Activated T-helper 17 cell treated with anti-CD3 and anti-CD28 coated beads, Interleukin-2, amount 50 U/mL, for 72 hours (primary cell): ENCODE measurements at regions not wholly inside any gene's neighbourhood (a gene's known extent, or its start where the extent isn't known, plus 50 kb on each side); places are given as distances from the start of the nearest gene placed in this dataset.

Experiments used
- ATAC-seq: fragments of 150-1000 bp; cut with Tn5 transposase; replicated peaks from 2 replicates; pipeline ENCODE4 v1.10.0; 2021; ENCODE audit warnings: mild to moderate bottlenecking, moderate library complexity
- H3K27ac Mint-ChIP-seq: one replicate; pipeline ENCODE4 v1.8.0; 2022; ENCODE audit warnings: mixed read lengths
- H3K27me3 Mint-ChIP-seq: one replicate; pipeline ENCODE4 v1.8.0; 2022; ENCODE audit warnings: mixed read lengths
- H3K36me3 Mint-ChIP-seq: one replicate; pipeline ENCODE4 v1.8.0; 2022; ENCODE audit warnings: low read depth, mild to moderate bottlenecking, mixed read lengths
- H3K4me1 Mint-ChIP-seq: one replicate; pipeline ENCODE4 v1.8.0; 2022; ENCODE audit warnings: mixed read lengths
- H3K4me3 Mint-ChIP-seq: one replicate; pipeline ENCODE4 v1.8.0; 2022; ENCODE audit warnings: mild to moderate bottlenecking, mixed read lengths
- H3K9me3 Mint-ChIP-seq: one replicate; pipeline ENCODE4 v1.8.0; 2022; ENCODE audit warnings: mixed read lengths

GRCh38 chr2:51387235-51387634 is 355.3 kb upstream of the NRXN1 start:
- no peak overlapping the region for H3K27ac Mint-ChIP-seq
- ATAC-seq, result no peak
- H3K27me3 Mint-ChIP-seq, result no peaks in the 10 kb centered on the region
- H3K4me1 Mint-ChIP-seq, result no peaks in the 10 kb centered on the region
- no peak overlapping the region for H3K4me3 Mint-ChIP-seq
- H3K36me3 Mint-ChIP-seq, result no peaks in the 10 kb centered on the region
- H3K9me3 Mint-ChIP-seq, result peaks cover 16% of the 10 kb centered on the region

GRCh38 chr2:51379997-51380396 is 348.1 kb upstream of the NRXN1 start:
- Mint-ChIP-seq H3K27me3 (no peaks in the 10 kb centered on the region), H3K4me3 (no peak overlapping the region), H3K9me3 (peaks cover 4% of the 10 kb centered on the region), H3K4me1 (no peaks in the 10 kb centered on the region), H3K36me3 (no peaks in the 10 kb centered on the region), H3K27ac (no peak overlapping the region)
- ATAC-seq, result no peak

GRCh38 chr2:51368250-51368649 is 336.3 kb upstream of the NRXN1 start:
- H3K9me3 Mint-ChIP-seq, result peaks cover 5% of the 10 kb centered on the region
- no peaks in the 10 kb centered on the region for H3K4me1 Mint-ChIP-seq
- no peak overlapping the region for H3K27ac Mint-ChIP-seq
- no peak for ATAC-seq
- no peaks in the 10 kb centered on the region for H3K36me3 Mint-ChIP-seq
- no peaks in the 10 kb centered on the region for H3K27me3 Mint-ChIP-seq
- H3K4me3 Mint-ChIP-seq, result no peak overlapping the region

- H3K27ac Mint-ChIP-seq, result no peak overlapping the region
- H3K9me3 Mint-ChIP-seq, result peaks cover 4% of the 10 kb centered on the region
- ATAC-seq, result no peak
- H3K4me1 Mint-ChIP-seq, result no peaks in the 10 kb centered on the region
- no peaks in the 10 kb centered on the region for H3K36me3 Mint-ChIP-seq
- no peak overlapping the region for H3K4me3 Mint-ChIP-seq
- H3K27me3 Mint-ChIP-seq, result no peaks in the 10 kb centered on the region
Measured at GRCh38 chr2:51350100-51350499, 318.2 kb upstream of the NRXN1 start.

GRCh38 chr2:51344886-51345285 is 313.0 kb upstream of the NRXN1 start:
- H3K4me3 Mint-ChIP-seq, result no peak overlapping the region
- no peaks in the 10 kb centered on the region for H3K27me3 Mint-ChIP-seq
- peaks cover 7% of the 10 kb centered on the region for H3K9me3 Mint-ChIP-seq
- H3K36me3 Mint-ChIP-seq, result no peaks in the 10 kb centered on the region
- no peaks in the 10 kb centered on the region for H3K4me1 Mint-ChIP-seq
- ATAC-seq, result no peak
- H3K27ac Mint-ChIP-seq, result no peak overlapping the region

GRCh38 chr2:51335087-51336058 is 303.4 kb upstream of the NRXN1 start:
- H3K27ac Mint-ChIP-seq, result no peak overlapping the region
- H3K36me3 Mint-ChIP-seq, result no peaks in the 10 kb centered on the region
- no peaks in the 10 kb centered on the region for H3K4me1 Mint-ChIP-seq
- H3K9me3 Mint-ChIP-seq, result peaks cover 9% of the 10 kb centered on the region
- no peak overlapping the region for H3K4me3 Mint-ChIP-seq
- no peak for ATAC-seq
- H3K27me3 Mint-ChIP-seq, result no peaks in the 10 kb centered on the region

- no peak overlapping the region for H3K27ac Mint-ChIP-seq
- H3K4me3 Mint-ChIP-seq, result no peak overlapping the region
- H3K4me1 Mint-ChIP-seq, result no peaks in the 10 kb centered on the region
- peaks cover 13% of the 10 kb centered on the region for H3K9me3 Mint-ChIP-seq
- no peaks in the 10 kb centered on the region for H3K27me3 Mint-ChIP-seq
- ATAC-seq, result no peak
- H3K36me3 Mint-ChIP-seq, result no peaks in the 10 kb centered on the region
Measured at GRCh38 chr2:51329512-51329911, 297.6 kb upstream of the NRXN1 start.

- H3K4me3 Mint-ChIP-seq, result no peak overlapping the region
- H3K27ac Mint-ChIP-seq, result no peak overlapping the region
- H3K4me1 Mint-ChIP-seq, result no peaks in the 10 kb centered on the region
- no peaks in the 10 kb centered on the region for H3K27me3 Mint-ChIP-seq
- H3K9me3 Mint-ChIP-seq, result peaks cover 21% of the 10 kb centered on the region
- H3K36me3 Mint-ChIP-seq, result no peaks in the 10 kb centered on the region
- ATAC-seq, result no peak
Measured at GRCh38 chr2:51324051-51324450, 292.1 kb upstream of the NRXN1 start.

- H3K9me3 Mint-ChIP-seq, result peaks cover 19% of the 10 kb centered on the region
- H3K36me3 Mint-ChIP-seq, result no peaks in the 10 kb centered on the region
- no peak overlapping the region for H3K4me3 Mint-ChIP-seq
- H3K27ac Mint-ChIP-seq, result no peak overlapping the region
- no peaks in the 10 kb centered on the region for H3K27me3 Mint-ChIP-seq
- no peaks in the 10 kb centered on the region for H3K4me1 Mint-ChIP-seq
- ATAC-seq, result no peak
Measured at GRCh38 chr2:51322613-51323012, 290.7 kb upstream of the NRXN1 start.

GRCh38 chr2:51304311-51304710 is 272.4 kb upstream of the NRXN1 start:
- Mint-ChIP-seq H3K4me1 (no peaks in the 10 kb centered on the region), H3K4me3 (no peak overlapping the region), H3K27me3 (no peaks in the 10 kb centered on the region), H3K27ac (no peak overlapping the region), H3K36me3 (no peaks in the 10 kb centered on the region), H3K9me3 (peaks cover 4% of the 10 kb centered on the region)
- ATAC-seq, result no peak

- H3K27me3 Mint-ChIP-seq, result no peaks in the 10 kb centered on the region
- no peak for ATAC-seq
- H3K36me3 Mint-ChIP-seq, result no peaks in the 10 kb centered on the region
- H3K27ac Mint-ChIP-seq, result no peak overlapping the region
- no peaks in the 10 kb centered on the region for H3K4me1 Mint-ChIP-seq
- H3K9me3 Mint-ChIP-seq, result peaks cover 8% of the 10 kb centered on the region
- no peak overlapping the region for H3K4me3 Mint-ChIP-seq
Measured at GRCh38 chr2:51301381-51301780, 269.4 kb upstream of the NRXN1 start.

- no peaks in the 10 kb centered on the region for H3K4me1 Mint-ChIP-seq
- no peak for ATAC-seq
- peaks cover 7% of the 10 kb centered on the region for H3K9me3 Mint-ChIP-seq
- no peak overlapping the region for H3K27ac Mint-ChIP-seq
- no peaks in the 10 kb centered on the region for H3K27me3 Mint-ChIP-seq
- H3K36me3 Mint-ChIP-seq, result no peaks in the 10 kb centered on the region
- no peak overlapping the region for H3K4me3 Mint-ChIP-seq
Measured at GRCh38 chr2:51299370-51299769, 267.4 kb upstream of the NRXN1 start.

GRCh38 chr2:51297488-51297887 is 265.6 kb upstream of the NRXN1 start:
- no peak for ATAC-seq
- no peaks in the 10 kb centered on the region for H3K36me3 Mint-ChIP-seq
- no peaks in the 10 kb centered on the region for H3K27me3 Mint-ChIP-seq
- no peak overlapping the region for H3K4me3 Mint-ChIP-seq
- H3K4me1 Mint-ChIP-seq, result no peaks in the 10 kb centered on the region
- H3K27ac Mint-ChIP-seq, result no peak overlapping the region
- H3K9me3 Mint-ChIP-seq, result peaks cover 7% of the 10 kb centered on the region

GRCh38 chr2:51293566-51294200 is 261.8 kb upstream of the NRXN1 start:
- Mint-ChIP-seq H3K27ac (no peak overlapping the region), H3K36me3 (no peaks in the 10 kb centered on the region), H3K4me3 (no peak overlapping the region), H3K27me3 (no peaks in the 10 kb centered on the region), H3K9me3 (peaks cover 7% of the 10 kb centered on the region), H3K4me1 (no peaks in the 10 kb centered on the region)
- ATAC-seq, result no peak
